NCI-H446 treated with DMSO at 0.1 percent for 48 hours (cell line): ENCODE measurements at regions not wholly inside any gene's neighbourhood (a gene's known extent, or its start where the extent isn't known, plus 50 kb on each side); places are given as distances from the start of the nearest gene placed in this dataset.

Source experiments
- DNase-seq: peaks from one replicate; lab custom pipeline; 2025; lab: John Stamatoyannopoulos, UW

DNA sequence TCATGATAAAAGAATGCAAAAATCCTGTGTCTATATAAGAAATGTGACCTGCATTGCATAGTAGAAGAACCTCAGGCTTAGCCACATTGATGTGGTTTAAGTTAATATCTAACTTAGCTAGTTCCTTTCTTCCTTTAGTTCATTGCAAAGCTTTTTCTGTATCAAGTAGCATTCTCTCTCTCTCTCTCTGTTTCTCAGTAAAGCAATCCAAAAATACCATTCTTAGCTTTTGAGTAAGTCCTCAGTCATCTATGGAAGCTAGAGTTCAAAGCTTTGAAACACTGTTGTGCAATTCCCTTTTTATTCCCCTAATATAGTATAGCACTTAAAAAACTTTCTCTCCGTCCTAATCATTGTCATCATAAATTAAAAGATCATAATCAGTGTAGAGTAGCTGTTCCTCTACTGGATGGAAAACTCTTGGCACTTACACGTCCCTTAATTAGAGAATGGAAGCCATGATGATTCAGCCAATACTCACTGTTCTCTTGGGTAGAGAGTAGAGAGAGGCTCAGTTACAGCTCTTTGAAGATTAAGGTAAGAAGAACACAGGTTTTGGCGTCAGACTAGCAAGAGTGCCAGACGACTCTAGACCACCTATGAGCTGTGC, 350.3 kb upstream of the LYPLAL1 start:
- DNase-seq, result no peak

DNA sequence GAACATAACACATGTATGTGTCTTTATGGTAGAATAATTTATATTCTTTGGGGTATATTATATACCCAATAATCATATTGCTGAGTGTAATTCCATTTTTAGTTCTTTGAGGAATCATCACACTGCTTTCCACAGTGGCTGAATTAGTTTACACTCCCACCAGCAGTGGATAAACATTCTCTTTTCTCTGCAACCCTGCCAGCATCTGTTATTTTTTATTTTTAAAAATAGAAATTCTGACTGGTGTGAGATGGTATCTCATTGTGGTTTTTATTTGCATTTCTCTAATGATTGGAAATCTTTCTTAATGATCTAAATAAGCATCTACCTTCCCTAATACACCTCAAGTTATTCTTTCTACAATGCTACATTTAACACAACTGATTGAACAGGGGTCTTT, 346.2 kb upstream of the LYPLAL1 start:
- no peak for DNase-seq

DNA sequence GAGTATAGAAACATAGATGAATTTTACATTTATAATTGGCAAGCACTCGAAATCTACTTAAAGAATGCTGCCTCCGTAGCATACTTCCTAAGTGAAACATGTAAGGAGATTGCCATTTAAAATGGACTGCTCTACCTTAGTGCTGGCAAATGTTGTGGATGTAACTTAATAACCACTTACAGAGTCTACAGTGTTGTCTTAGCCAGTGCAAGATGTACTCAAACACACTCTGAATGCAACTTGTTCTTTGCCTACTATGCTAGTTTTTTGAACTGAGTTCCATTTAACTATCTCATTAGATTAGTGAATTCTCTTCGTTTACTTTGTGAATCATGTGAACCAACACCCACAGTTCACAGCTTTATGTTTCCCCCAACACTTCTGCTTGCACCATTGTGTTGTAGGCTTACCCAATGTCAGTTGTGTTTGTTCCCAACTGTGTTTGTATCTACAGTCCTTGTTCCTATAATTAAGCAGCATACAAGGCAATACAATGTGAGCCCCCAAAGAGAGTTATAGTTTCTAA, 345.5 kb upstream of the LYPLAL1 start:
- no peak for DNase-seq

DNA sequence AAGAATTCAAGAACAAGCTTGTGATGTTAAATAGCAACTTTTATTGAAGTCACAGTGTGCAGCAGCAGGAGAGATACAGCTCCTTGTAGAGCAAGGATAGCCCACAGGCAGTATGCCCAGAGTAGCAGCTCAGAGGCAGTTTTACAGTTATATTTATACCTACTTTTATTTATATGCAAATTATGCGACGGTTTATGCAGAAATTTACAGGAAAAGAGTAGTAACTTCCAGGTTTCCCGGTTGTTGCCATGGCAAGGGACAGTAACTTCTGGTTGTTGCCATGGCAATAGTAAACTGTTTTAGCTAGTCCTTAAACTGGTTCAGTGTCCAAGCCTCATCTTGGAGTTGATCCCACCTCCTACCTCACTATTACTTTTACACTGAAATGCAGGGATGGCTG, 344.6 kb upstream of the LYPLAL1 start:
- no peak for DNase-seq

DNA sequence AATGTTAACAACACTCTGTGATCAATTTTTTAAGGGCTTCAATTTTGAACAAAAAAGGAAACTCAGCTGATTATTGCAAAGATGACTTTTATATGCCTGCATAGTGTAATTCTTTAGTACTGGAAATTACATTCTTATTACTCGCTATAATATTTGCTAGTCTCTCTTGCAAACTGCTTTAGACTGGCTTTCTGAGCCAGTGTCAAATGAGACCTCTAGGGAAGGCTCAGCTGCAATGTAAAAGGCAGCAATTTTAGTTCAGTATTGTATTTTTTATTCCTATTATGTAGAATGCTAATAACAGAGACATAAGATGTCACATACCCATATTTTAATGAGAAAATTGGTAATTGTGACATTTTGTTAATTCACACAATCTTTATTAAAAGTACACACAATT, 338.1 kb upstream of the LYPLAL1 start:
- DNase-seq, result no peak

DNA sequence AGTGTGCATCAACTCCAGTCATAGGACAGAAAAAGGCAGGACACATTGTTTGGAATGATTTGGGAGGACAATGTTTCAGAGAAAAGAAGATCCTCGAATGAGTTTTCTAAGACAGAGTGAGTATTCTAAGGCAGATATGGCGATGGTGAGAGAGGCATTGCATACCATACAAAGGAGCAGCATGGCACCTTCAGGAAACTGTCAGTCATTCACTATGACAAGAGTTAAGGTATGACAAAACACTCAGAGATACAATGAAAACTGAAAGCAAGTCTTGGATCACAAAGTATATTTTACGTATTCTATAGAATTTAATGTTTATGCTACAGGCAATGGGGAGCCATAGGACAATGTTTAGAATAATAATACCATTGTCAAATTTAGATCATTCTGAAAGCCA, 337.4 kb upstream of the LYPLAL1 start:
- no peak for DNase-seq

DNA sequence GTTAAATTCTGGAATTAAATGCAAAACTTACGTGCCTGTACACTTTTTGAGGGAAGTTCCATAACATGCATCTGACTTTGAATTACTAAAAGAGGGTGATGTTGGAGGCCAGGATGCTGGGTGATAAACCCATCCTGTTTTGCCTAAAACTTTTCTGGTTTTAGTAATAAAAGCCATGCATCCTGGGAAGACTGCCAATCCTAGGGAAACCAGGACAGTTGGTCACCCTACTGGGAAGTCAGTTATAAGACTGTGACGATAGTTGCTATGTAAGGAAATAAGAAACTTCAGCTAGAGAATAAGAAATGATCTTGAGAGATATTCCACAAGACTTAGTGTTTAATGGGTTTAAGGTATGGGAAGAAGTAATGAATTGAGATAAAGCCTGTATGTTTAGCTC, 336.6 kb upstream of the LYPLAL1 start:
- DNase-seq, result no peak

DNA sequence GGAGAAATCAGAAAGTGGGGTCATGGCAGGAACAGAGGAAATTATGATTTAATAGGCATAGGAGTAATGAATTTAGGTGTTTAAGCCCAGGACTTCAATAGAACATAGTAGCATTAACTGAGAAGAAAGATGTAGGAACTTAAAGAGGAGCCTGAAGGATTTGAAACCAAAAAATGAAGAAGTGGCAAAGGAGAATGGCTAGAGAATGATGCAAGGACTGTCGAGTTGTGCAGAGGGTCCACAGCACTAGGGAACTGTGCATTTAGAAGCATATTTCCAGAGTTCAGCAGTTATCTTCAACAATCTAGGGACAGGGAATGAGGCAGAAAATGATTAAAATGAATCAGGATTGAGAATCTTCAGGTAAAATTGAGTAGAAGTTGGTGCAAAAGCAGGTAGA, 328.1 kb upstream of the LYPLAL1 start:
- DNase-seq, result no peak

DNA sequence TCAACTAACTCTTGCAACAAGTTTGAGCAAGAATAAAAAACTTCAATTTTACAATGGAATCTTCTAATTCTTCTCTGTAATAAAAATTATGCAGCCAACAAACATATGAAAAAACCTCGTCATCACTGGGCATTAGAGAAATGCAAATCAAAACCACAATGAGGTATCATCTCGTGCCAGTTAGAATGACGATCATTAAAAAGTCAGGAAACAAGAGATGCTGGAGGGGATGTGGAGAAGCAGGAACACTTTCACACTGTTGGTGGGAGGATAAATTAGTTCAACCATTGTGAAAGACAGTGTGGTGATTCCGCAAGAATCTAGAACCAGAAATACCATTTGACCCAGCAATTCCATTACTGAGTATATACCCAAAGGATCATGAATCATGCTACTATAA, 327.5 kb upstream of the LYPLAL1 start:
- DNase-seq, result no peak

DNA sequence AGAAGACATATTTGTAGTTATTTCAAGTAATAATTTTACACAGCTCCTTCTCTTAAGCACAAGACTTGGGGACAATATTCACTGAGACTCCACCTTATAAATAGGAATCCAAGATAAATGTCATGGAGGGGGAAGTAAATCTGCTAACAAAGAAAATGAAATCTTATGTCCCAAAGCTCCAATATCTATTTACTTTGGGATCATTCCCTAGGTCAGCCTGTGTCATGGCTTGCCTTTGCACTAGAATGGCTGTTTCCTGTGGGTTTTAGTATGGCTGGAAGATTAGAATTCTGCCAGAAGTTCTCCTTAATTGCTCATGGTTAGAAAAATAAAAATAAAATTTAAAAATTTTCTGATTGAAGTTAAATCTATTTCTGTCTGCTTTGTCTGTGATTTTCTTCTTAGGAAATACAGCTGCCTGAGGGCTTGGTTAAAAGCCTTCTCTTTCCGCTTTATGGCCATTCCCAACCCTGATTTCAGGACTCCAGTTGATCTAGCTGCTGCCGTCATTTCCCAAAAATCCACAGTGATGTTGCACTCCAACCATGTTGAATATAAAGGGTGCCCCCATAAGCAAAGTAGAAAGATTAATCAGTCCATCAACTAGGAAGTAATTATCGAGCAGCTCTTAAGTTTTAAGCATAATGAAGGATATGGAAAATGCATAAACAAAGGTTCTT, 326.4 kb upstream of the LYPLAL1 start:
- no peak for DNase-seq

DNA sequence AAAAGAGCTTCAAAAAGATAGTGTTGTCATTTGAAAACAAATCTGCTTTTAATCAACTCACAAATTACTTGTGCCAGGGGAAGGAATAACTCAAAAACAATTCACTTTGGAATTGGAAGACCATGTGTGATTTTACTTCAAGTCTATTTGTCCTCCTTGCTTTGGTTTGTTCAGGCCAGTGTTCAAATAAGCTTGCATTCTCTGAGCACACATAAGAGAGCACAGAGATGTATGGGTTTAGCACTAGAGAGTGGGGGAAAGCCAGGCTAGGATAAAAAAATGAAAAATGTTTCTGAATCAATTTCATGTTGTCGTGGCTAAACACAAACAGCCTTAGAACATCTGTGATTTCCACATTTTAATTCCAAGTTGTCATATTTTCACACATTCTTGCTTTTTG, 325.7 kb upstream of the LYPLAL1 start:
- DNase-seq, result no peak

DNA sequence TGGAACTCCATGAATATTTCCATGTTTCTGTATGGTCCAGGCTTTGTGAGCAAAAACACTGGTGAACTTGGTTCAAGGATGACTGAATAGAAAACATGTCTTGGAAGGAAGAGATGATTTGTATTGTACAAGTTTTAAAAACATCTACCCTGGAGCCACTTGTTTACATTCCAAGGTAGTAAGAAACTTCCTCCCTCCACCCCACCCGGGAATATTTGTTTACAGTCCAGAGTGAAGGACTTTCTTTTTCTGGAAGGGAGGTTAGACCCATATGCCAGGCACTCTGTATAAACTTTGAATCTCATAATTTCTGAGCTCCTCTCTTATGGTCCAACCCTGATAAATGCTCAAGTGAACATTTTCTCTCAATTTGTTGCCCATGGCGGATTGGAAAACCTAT, 323.3 kb upstream of the LYPLAL1 start:
- DNase-seq, result no peak

DNA sequence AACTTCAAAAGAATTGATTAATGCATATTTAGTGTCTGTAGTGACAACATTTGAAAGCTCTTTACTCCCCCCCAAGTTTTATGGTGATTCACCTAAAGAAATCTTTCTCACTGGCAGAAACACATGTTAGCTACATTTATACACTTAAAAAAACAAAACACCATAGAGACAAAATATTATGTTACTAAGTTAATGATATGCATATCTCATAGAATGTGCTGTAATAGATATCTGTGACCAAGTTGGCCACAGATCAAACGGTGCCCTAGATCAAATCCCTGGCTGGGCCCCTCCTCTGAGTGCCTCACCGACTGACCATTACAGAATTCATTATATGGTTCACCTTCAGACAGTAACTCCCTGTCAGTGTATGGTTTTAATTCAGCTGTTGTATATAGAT, 322.1 kb upstream of the LYPLAL1 start:
- DNase-seq, result no peak

DNA sequence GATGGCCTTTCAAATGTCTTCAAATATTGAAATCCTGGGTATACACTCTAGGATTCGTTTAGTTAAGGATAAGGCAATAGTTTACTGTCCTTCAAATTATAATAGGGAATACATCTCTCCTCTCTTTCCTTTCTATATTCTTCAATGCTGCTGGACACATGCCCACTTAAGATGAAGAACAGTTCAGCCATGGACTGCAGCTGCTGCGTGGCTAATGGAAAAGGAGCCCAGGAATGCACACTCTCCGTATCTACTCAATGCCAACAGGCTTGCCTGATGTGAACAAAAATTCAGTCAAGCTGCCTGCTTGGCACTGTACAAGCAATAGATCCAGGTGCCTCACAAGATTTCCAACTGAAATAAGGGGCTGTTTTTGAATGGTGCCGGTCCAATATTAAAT, 321.2 kb upstream of the LYPLAL1 start:
- DNase-seq, result no peak

DNA sequence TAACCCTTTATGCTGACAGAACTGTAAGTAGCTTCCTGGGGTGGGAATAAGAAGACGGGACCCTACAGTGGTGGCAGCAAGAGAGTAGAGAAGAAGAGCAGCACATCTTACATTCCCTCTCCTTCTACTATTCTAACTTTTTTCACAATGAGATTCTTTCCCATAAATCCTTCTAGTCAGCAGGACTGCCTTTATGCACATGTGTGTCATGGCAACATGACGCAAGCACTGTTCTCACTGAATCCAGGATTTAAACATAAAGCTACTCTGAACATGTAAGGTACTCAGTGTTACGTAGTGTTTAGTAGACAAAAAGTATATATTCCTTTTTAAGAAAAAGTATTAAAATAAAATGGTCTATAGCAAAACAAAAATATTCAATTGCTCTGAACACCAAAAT, 309.7 kb upstream of the LYPLAL1 start:
- no peak for DNase-seq

DNA sequence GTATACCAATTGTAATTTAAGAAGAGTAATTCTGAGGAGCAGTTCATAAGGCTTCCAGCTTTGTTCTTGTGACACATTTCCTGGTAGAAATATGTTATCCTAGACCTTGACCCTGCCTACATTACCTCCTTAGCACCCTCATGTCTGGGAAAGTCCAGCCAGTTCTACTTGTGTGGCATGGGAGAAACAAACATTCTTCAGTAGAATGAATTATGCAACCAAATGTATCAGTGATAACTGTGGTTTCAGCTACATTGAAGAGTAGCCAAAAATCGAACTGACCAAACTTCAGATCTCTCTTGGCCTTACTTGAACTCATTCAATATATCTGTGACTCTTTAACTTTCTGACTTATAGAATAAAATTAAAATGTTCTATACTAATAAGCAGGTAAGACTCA, 308.1 kb upstream of the LYPLAL1 start:
- DNase-seq, result no peak

DNA sequence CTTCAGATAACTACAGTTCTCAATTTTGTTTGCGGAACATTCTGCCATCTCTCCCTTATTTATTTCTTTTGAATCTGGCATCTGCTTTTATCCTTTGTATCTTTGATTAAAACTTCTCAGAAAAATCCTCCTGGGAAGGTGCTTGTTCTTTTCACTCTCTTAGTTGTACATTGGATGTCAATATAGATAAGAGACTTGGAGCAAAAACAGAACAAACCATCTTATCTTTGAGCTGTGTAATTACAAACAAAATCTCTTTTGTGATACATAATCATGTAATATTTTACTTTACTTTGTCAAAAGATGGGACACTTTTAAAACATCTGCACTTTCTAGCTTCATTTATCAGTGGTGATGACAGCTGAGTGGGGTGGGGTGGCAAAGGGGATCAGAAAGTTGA, 307.2 kb upstream of the LYPLAL1 start:
- no peak for DNase-seq

DNA sequence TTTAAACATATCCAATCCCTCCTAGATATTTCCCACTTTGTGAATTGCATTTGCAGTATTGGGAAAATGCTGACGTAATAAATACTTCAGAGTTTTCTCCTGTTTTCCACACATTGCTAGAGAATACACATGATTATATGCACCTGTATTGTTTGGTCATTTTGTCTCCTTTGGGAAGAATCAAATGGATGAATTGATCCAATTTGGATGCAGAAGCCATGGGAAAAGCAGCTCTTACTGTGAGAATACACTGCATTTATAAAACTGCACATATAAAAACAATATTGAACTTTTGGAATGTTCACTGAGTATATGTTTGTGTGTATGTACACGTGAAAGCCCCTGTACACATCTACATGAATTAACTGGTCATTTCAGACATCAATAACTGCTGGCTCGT, 306.6 kb upstream of the LYPLAL1 start:
- DNase-seq, result no peak

DNA sequence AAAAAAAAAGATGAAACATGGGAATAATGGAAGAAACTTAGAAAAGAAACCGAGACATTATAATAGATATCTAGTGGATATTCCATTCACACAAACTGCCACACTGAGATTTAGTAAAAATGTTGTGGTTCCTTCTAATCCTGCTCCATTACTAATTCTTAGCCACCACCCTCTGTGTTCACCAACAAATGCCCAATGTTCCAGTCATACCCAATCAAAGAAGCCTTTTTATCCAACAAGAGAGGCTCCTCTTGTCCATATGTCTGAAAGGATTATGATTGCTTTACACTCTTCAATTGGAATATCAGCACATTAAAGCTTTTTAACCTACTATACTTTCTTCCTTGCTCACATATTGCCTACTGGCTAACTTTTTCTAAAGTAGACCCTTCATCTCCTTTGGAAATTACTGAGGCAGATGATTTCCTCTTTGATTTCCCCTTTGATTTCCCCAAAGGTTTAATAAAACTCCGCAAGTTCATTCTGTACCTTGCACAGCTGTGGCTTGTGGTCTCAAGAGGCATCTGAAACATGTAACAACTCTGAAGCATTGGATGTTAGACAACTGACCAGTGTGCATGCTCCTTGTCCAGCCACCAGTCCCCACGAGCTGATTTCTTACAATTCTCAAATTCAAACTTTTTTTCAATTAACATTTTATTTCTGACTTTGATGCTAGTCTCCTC, 305.6 kb upstream of the LYPLAL1 start:
- no peak for DNase-seq

DNA sequence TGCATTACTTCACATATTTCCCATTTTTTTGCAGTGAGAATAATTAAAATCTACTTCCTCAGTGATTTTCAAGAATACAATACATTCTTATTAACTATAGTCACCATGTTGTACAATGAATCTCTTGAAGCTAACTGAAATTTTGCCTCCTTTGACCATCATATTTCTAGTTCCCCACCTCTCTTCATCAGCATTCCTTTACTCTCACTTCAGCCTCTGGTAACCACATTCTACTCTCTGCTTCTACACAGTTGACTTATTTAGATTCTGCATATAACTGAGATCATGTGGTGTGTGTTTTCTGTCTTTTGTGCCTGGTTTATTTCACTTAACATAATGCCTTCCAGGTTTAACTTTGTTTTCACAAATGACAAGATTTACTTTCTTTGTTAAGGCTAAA, 304.4 kb upstream of the LYPLAL1 start:
- DNase-seq, result no peak

DNA sequence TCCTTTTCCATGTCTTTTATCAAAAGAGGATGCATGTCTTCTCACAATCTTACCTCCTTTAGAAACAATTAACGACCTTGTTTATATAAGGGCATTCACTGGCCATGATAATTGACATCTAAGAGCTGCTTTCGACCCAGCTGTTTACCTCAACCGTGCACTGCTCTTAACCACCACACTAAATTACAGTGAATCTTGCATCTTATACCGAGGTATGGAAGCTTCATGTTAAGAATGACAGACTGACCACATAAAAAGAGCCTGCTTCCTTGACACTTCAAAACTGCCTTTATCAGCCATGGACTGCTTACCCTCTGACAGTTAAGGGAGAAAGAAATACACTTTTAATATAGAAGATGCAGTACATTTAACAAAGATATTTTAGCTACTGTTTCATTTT, 301.7 kb upstream of the LYPLAL1 start:
- DNase-seq, result no peak

DNA sequence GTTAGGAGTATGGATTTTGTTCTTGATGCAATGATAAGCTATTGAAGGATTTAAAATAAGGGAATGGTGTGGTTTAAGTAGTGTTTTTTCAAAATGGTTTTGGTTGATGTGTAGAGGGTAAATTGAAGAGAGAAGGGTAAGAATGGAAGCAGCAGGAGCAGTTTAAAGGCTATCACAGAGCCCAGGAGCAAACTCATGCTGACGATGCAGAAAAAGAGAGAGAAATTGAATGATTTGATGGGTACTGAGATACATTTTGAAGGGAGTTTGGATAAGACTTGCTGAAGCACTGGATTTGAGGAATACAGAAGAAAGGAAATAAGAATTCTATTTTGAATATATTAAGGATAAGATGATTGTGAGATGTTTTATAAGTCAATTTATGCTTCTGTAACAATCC, 300.8 kb upstream of the LYPLAL1 start:
- DNase-seq, result no peak

DNA sequence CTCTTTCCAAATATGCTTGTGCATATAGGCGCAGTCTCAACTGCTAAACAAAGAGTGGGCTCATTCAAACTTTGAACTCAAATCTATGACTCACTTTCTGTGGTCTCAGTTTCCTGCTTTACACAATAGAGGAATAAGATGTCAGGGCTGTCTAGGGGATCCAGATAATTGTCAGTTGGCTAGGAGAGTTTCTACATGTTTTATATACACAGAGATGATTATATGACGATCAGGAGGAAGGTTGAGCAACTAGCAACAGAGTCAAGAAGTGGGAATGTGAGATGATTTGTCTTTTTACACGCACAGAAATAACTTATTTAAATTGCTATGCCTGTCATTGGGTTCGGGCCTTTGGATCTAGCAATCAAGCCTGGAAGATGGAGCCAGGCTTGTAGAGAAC, 299.4 kb upstream of the LYPLAL1 start:
- DNase-seq, result no peak
